AG10803 (cell line): ENCODE measurements at regions not wholly inside any gene's neighbourhood (a gene's known extent, or its start where the extent isn't known, plus 50 kb on each side); places are given as distances from the start of the nearest gene placed in this dataset.

ENCODE experiments used
- DNase-seq: peaks from one replicate; pipeline ENCODE4 v3.0.0; 2010; ENCODE audit warnings: low read depth
- H3K4me3 ChIP-seq: 2 replicates; pipeline ENCODE4 v1.5.1; 2011; ENCODE audit warnings: mild to moderate bottlenecking, low read length, control low read depth
- CTCF ChIP-seq: conservative IDR thresholded peaks from 2 replicates; pipeline ENCODE4 v1.5.1; 2011; ENCODE audit warnings: mild to moderate bottlenecking, low read length, control low read depth, inconsistent platforms

DNA sequence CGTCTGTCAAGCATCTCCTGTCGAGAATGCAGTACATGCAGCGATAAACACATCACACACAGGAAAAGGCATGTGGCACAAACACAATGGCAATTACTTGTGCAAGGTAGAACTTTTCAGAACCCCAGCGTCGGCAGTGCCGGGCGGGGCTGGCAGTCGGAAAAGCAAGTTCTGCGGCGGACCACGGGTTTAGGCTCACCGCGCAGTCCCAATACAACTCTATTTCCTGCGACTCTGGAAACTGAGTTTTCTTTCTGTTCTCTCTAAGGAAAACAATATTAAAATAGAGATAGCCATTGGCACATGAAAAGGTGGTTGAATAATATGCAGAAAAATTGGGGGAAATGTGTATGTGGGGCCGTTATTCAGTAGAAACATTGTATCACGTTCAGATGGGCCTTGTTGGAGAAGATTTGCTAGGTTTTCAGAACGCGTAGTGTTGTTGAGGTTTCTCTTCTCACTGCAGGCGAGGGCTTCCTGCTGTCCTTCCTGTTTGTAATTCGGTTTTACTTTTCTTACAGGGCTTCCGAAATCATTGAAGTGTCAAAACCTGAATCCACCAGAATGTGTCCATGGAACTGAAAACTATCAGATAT is 369.5 kb downstream of the THBS2 start:
- peak overlapping the region; percentile 15 for H3K4me3 ChIP-seq
- no peak for TF ChIP-seq CTCF

DNA sequence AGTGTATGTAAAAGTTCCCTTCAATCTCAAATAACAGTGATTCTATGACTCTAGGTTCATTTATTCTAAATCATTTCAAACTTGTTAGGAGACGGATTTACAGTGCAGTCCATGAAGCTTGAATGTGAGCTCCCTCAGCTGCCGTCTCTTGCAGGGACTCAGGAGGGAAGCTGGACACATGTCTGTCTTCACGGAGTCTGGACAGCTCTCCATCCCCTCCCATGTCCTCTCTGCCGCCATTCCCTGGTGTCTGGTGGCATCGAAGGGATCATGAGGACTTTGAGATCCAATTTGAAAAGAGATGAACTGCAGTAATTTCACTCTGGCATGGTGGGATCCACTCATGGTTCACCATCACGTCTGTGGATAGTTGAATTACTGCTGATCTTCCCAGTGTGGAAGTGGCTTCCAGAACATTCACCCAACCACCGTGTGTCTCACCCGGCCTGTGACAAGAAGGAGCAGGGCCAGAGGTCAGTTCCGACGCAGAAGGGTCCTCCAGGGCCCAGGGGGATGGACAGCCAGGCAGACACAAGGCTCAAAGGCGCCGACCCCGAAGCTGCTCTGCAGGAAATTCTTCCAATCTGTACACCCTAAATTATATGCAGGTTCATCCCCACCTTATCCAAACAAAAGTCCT is 370.1 kb downstream of the THBS2 start:
- H3K4me3 ChIP-seq, result no peak overlapping the region
- DNase-seq, result no peak
- no peak for TF ChIP-seq CTCF

More for the DNA sequence above, 369.5 kb downstream of the THBS2 start:
- DNase-seq, result no peak

DNA sequence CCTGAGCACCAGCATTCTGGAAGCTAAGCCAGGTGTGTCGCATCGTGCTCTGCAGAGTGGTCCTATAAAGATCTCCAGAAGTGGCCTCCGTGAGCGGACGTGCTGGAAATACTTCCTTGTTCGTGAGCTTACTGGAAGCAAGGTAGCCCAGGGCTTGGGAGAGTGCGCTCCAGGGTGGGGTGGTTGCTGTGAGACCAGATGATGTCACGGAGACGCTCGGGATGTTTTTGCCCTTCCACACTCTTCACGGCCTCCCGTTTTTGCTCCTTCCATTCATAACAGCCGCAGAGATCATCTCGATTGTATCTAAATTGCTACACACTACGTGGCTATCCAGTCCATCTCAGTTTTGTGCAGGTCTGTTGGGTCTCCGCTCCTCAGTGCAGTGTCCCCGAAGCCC is 373.4 kb downstream of the THBS2 start:
- H3K4me3 ChIP-seq, result no peak overlapping the region
- DNase-seq, result no peak
- no peak for TF ChIP-seq CTCF

- H3K4me3 ChIP-seq, result no peak overlapping the region
- TF ChIP-seq CTCF, result no peak
- DNase-seq, result no peak
These were observed 375.8 kb downstream of the THBS2 start for GRCh38 chr6:168877821-168878282.

GRCh38 chr6:168876956-168877355 is 376.7 kb downstream of the THBS2 start:
- no peak overlapping the region for H3K4me3 ChIP-seq
- DNase-seq, result no peak
- no peak for TF ChIP-seq CTCF

DNA sequence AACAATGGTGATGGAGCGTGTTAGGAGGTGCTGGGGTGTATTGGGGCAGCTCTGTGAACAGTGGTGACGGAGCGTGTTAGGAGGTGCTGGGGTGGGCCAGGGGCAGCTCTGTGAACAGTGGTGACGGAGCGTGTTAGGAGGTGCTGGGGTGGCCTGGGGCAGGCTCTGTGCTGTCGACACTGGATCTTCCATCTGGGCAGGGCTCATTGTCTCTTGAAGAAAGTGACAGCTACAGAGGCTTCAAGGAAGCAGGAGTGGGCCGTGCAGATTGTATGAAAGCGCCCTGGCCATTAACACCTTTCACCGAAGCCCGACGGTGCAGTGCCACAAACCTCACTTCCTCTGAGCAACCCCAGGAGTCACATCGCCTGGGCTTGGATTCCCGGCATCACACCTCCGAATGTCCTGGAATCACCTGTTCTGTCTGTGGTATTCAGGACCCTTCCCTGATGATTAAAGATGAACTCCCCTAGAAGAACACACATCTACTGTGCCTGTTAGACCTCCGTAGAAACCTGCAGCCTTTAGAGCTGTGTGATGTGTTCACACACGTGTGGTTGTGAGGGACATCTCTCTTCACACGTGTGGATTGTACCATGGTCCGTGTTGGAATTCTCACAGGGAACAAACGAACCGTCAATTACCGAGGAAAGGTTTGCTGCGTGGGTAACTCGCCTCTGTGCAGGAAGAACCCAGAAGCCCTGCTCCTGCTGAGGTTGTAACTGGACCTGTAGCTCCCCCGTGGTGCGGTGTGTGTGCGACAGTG is 377.7 kb downstream of the THBS2 start:
- no peak for DNase-seq
- no peak overlapping the region for H3K4me3 ChIP-seq
- no peak for TF ChIP-seq CTCF
